Astrocyte (in vitro differentiated cells and primary cell): ENCODE measurements at regions not wholly inside any gene's neighbourhood (a gene's known extent, or its start where the extent isn't known, plus 50 kb on each side); places are given as distances from the start of the nearest gene placed in this dataset.

Source experiments
- EZH2 ChIP-seq: IDR thresholded peaks from 2 replicates; pipeline ENCODE4 v1.6.1; 2012; ENCODE audit warnings: mild to moderate bottlenecking, low read length, inconsistent platforms; ENCODE audit not compliant: insufficient read depth
- TF ChIP-seq, protein P1 (sequence below): IDR thresholded peaks from 2 replicates; pipeline ENCODE4 v1.5.1; 2011; ENCODE audit warnings: low read depth, mild to moderate bottlenecking, inconsistent platforms, low read length, moderate library complexity; ENCODE audit not compliant: insufficient read depth

- TF ChIP-seq, protein P1, sequence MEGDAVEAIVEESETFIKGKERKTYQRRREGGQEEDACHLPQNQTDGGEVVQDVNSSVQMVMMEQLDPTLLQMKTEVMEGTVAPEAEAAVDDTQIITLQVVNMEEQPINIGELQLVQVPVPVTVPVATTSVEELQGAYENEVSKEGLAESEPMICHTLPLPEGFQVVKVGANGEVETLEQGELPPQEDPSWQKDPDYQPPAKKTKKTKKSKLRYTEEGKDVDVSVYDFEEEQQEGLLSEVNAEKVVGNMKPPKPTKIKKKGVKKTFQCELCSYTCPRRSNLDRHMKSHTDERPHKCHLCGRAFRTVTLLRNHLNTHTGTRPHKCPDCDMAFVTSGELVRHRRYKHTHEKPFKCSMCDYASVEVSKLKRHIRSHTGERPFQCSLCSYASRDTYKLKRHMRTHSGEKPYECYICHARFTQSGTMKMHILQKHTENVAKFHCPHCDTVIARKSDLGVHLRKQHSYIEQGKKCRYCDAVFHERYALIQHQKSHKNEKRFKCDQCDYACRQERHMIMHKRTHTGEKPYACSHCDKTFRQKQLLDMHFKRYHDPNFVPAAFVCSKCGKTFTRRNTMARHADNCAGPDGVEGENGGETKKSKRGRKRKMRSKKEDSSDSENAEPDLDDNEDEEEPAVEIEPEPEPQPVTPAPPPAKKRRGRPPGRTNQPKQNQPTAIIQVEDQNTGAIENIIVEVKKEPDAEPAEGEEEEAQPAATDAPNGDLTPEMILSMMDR, result no peak
- no peak for TF ChIP-seq EZH2
Observed at GRCh38 chr18:78447211-78447610, 532.4 kb upstream of the SALL3 start.
